ENCODE measurements at regions not wholly inside any gene's neighbourhood (a gene's known extent, or its start where the extent isn't known, plus 50 kb on each side); places are given as distances from the start of the nearest gene placed in this dataset.

- peak; percentile 83 for DNase-seq (ENCODE audit: low read depth)
- no peak overlapping the region for H3K4me3 ChIP-seq (ENCODE audit: low read depth, low read length)
- TF ChIP-seq CTCF (conservative IDR thresholded peaks at IDR 0.05; ENCODE audit: low read depth, low read length) = peak; percentile 92
Observed at GRCh38 chr10:123582084-123582989, 83.8 kb upstream of the GPR26 start.

- peak; percentile 76 for DNase-seq (ENCODE audit: low read depth)
- no peak overlapping the region for H3K4me3 ChIP-seq (ENCODE audit: low read depth, low read length)
- TF ChIP-seq CTCF (conservative IDR thresholded peaks at IDR 0.05; ENCODE audit: low read depth, low read length) = peak; percentile 82
Observed at GRCh38 chr10:123583639-123584418, 82.3 kb upstream of the GPR26 start.

GRCh38 chr10:123584419-123584775 is 81.8 kb upstream of the GPR26 start:
- TF ChIP-seq CTCF (conservative IDR thresholded peaks at IDR 0.05; ENCODE audit: low read depth, low read length) = no peak
- H3K4me3 ChIP-seq (ENCODE audit: low read depth, low read length) = no peak overlapping the region
- DNase-seq (ENCODE audit: low read depth) = no peak

- no peak for DNase-seq (ENCODE audit: low read depth)
- H3K4me3 ChIP-seq (ENCODE audit: low read depth, low read length) = no peak overlapping the region
- TF ChIP-seq CTCF (conservative IDR thresholded peaks at IDR 0.05; ENCODE audit: low read depth, low read length) = no peak
Observed at GRCh38 chr10:123585477-123586445, 80.4 kb upstream of the GPR26 start.

- no peak overlapping the region for H3K4me3 ChIP-seq (ENCODE audit: low read depth, low read length)
- TF ChIP-seq CTCF (conservative IDR thresholded peaks at IDR 0.05; ENCODE audit: low read depth, low read length) = no peak
- DNase-seq (ENCODE audit: low read depth) = no peak
Observed at GRCh38 chr10:123587110-123587509, 79.0 kb upstream of the GPR26 start.

- H3K4me3 ChIP-seq (ENCODE audit: low read depth, low read length) = no peak overlapping the region
- TF ChIP-seq CTCF (conservative IDR thresholded peaks at IDR 0.05; ENCODE audit: low read depth, low read length) = no peak
- DNase-seq (ENCODE audit: low read depth) = no peak
Observed at GRCh38 chr10:123588386-123588914, 77.7 kb upstream of the GPR26 start.
